A549 (cell line): ENCODE measurements at regions not wholly inside any gene's neighbourhood (a gene's known extent, or its start where the extent isn't known, plus 50 kb on each side); places are given as distances from the start of the nearest gene placed in this dataset.

ENCODE experiments used
- ATAC-seq, 2 experiments: fragments of 200-7000 bp in 1 of 2; fragments of >200 bp in 1 of 2; cut with Nextera tagmentation in 1 of 2; cut with Tn5 transposase in 1 of 2; 3 replicates each; pipeline versions ENCODE4 v1.8.0 to v1.9.1; 2018 to 2020; ENCODE audit warnings: mild to moderate bottlenecking in 1 of 2, moderate library complexity in 1 of 2
- CTCF ChIA-PET: fragments of 300-600 bp; sonication (Branson Sonifier 250); formaldehyde crosslinking; extraction: SDS; loops from one replicate; lab custom pipeline; 2021; ENCODE audit warnings: antibody characterized with exemption, inconsistent platforms; lab: Yijun Ruan, JAX
- POLR2A ChIA-PET: fragments of 350-600 bp; formaldehyde crosslinking; extraction: SDS; loops from one replicate; lab custom pipeline; 2021; ENCODE audit warnings: antibody characterized with exemption, inconsistent platforms; lab: Yijun Ruan, JAX
- DNase-seq, 2 experiments: peaks; one replicate each; pipeline versions ENCODE4 v3.0.0 to v3.0.0-alpha.2; 2011 to 2016; ENCODE audit warnings: low read depth in 1 of 2, low spot score in 1 of 2
- FAIRE-seq: peaks from 2 replicates; lab custom pipeline; 2011; peaks lifted over from hg19 to GRCh38; lab: Jason Lieb, UNC
- H3K27ac ChIP-seq, 2 experiments: fragments of >200 bp; sonication (Bioruptor Twin); formaldehyde crosslinking; 3 replicates each; pipeline ENCODE4 v1.5.1; 2016 to 2017
- H3K4me1 ChIP-seq: fragments of >200 bp; sonication (Bioruptor Twin); formaldehyde crosslinking; 3 replicates; pipeline ENCODE4 v1.6.1; 2016
- H3K4me2 ChIP-seq: fragments of >200 bp; sonication (Bioruptor Twin); formaldehyde crosslinking; 3 replicates; pipeline ENCODE4 v1.6.1; 2016
- H3K4me3 ChIP-seq: fragments of >200 bp; sonication (Bioruptor Twin); formaldehyde crosslinking; 3 replicates; pipeline ENCODE4 v1.5.1; 2016
- H3K9me3 ChIP-seq: fragments of >200 bp; sonication (Bioruptor Twin); formaldehyde crosslinking; 3 replicates; pipeline ENCODE4 v1.6.1; 2016
- CBX8 ChIP-seq: fragments of 200-600 bp; sonication (generic); IDR thresholded peaks from 2 replicates; pipeline ENCODE4 v1.6.1; 2016
- EHF ChIP-seq: fragments of 250-450 bp; sonication (Bioruptor Pico); IDR thresholded peaks from 2 replicates; pipeline ENCODE4 v1.5.0; 2020; ENCODE audit warnings: mild to moderate bottlenecking
- EHMT2 ChIP-seq: fragments of 200-600 bp; sonication (generic); IDR thresholded peaks from 2 replicates; pipeline ENCODE4 v1.6.1; 2016; ENCODE audit warnings: antibody characterized with exemption, low read depth, mild to moderate bottlenecking, moderate library complexity
- EP300 ChIP-seq, 2 experiments: fragments of >200 bp; sonication (Bioruptor Twin); formaldehyde crosslinking; IDR thresholded peaks; 2 replicates in 1 of 2; 3 replicates in 1 of 2; pipeline ENCODE4 v1.6.1; 2016 to 2017
- FOSL2 ChIP-seq, 2 experiments: fragments of 450-650 bp in 1 of 2; fragments of >200 bp in 1 of 2; sonication (Bioruptor Twin) in 1 of 2; formaldehyde crosslinking; IDR thresholded peaks; 2 replicates each; pipeline versions ENCODE4 v1.5.0 to v1.6.1; 2016 to 2020; ENCODE audit warnings: mild to moderate bottlenecking in 1 of 2, moderate library complexity in 1 of 2
- HEYL ChIP-seq: fragments of 250-450 bp; sonication (Bioruptor Pico); IDR thresholded peaks from 2 replicates; pipeline ENCODE4 v1.8.0; 2021; ENCODE audit warnings: mild to moderate bottlenecking, moderate library complexity
- HOXA7 ChIP-seq: fragments of 250-450 bp; sonication (Bioruptor Pico); IDR thresholded peaks from 2 replicates; pipeline ENCODE4 v1.5.0; 2020; ENCODE audit warnings: mild to moderate bottlenecking, moderate library complexity
- HOXB13 ChIP-seq: fragments of 250-450 bp; sonication (Bioruptor Pico); IDR thresholded peaks from 2 replicates; pipeline ENCODE4 v1.5.0; 2020; ENCODE audit warnings: low read depth, mild to moderate bottlenecking, moderate library complexity
- KDM1A ChIP-seq: fragments of 200-600 bp; sonication (generic); IDR thresholded peaks from 2 replicates; pipeline ENCODE4 v1.6.1; 2016; ENCODE audit warnings: low read depth, mild to moderate bottlenecking
- MAFK ChIP-seq: fragments of 450-650 bp; IDR thresholded peaks from 2 replicates; pipeline ENCODE4 v1.6.1; 2014; ENCODE audit not compliant: partially characterized antibody
- NFE2L2 ChIP-seq: fragments of 150-350 bp; conservative IDR thresholded peaks from 2 replicates; pipeline ENCODE4 v1.6.1; 2014; ENCODE audit warnings: low read length
- PHF8 ChIP-seq: fragments of 200-600 bp; sonication (generic); IDR thresholded peaks from 2 replicates; pipeline ENCODE4 v1.6.1; 2016; ENCODE audit warnings: low read depth, mild to moderate bottlenecking, antibody characterized with exemption, moderate library complexity, borderline replicate concordance
- POLR2A ChIP-seq: IDR thresholded peaks from 2 replicates; pipeline ENCODE4 v1.6.1; 2012; ENCODE audit warnings: mild to moderate bottlenecking, low read length
- RAD21 ChIP-seq, 2 experiments: fragments of >200 bp in 1 of 2; sonication (Bioruptor Twin) in 1 of 2; formaldehyde crosslinking in 1 of 2; IDR thresholded peaks in 1 of 2; conservative IDR thresholded peaks in 1 of 2; 2 replicates in 1 of 2; 3 replicates in 1 of 2; pipeline ENCODE4 v1.6.1; 2012 to 2018; ENCODE audit warnings: inconsistent platforms in 1 of 2
- RFX5 ChIP-seq: fragments of 450-650 bp; IDR thresholded peaks from 2 replicates; pipeline ENCODE4 v1.7.1; 2014; ENCODE audit warnings: antibody characterized with exemption, mild to moderate bottlenecking, moderate library complexity
- RNF2 ChIP-seq: fragments of 200-600 bp; sonication (generic); IDR thresholded peaks from 2 replicates; pipeline ENCODE4 v1.6.1; 2016; ENCODE audit warnings: low read depth, mild to moderate bottlenecking, antibody characterized with exemption, moderate library complexity, borderline replicate concordance
- SREBF2 ChIP-seq: fragments of 450-650 bp; IDR thresholded peaks from 2 replicates; pipeline ENCODE4 v1.6.1; 2014; ENCODE audit warnings: mild to moderate bottlenecking, moderate library complexity
- TFCP2L1 ChIP-seq: fragments of 250-450 bp; sonication (Bioruptor Pico); IDR thresholded peaks from 2 replicates; pipeline ENCODE4 v1.5.0; 2021; ENCODE audit warnings: mild to moderate bottlenecking
- ZC3H11A ChIP-seq: fragments of 450-650 bp; IDR thresholded peaks from 2 replicates; pipeline ENCODE4 v1.6.1; 2014; ENCODE audit warnings: antibody characterized with exemption, mild to moderate bottlenecking
- ZNF302 ChIP-seq: fragments of 250-450 bp; sonication (Bioruptor Pico); IDR thresholded peaks from 2 replicates; pipeline ENCODE4 v1.9.0; 2021; ENCODE audit warnings: inconsistent platforms, mild to moderate bottlenecking, moderate library complexity
- WGBS: methylation state at CpG from one replicate; pipeline ENCODE4 v1.1.6; 2017; ENCODE audit errors: missing lambda C conversion rate; 5-methylcytosine and 5-hydroxymethylcytosine counted together
- TF ChIP-seq, protein P1 (sequence below): IDR thresholded peaks from 2 replicates; pipeline ENCODE4 v1.6.1; 2012
- TF ChIP-seq, protein P2 (sequence below): fragments of >200 bp; sonication (Bioruptor Twin); formaldehyde crosslinking; IDR thresholded peaks from 3 replicates; pipeline ENCODE4 v1.6.1; 2016
- TF ChIP-seq, protein P3 (sequence below): fragments of >200 bp; sonication (Bioruptor Twin); formaldehyde crosslinking; IDR thresholded peaks from 2 replicates; pipeline ENCODE4 v1.6.1; 2016
- TF ChIP-seq, protein P4 (sequence below): IDR thresholded peaks from 2 replicates; pipeline ENCODE4 v1.6.1; 2012
- TF ChIP-seq, protein P5 (sequence below): fragments of 450-650 bp; IDR thresholded peaks from 2 replicates; pipeline ENCODE4 v1.6.1; 2014; ENCODE audit warnings: antibody characterized with exemption

DNA sequence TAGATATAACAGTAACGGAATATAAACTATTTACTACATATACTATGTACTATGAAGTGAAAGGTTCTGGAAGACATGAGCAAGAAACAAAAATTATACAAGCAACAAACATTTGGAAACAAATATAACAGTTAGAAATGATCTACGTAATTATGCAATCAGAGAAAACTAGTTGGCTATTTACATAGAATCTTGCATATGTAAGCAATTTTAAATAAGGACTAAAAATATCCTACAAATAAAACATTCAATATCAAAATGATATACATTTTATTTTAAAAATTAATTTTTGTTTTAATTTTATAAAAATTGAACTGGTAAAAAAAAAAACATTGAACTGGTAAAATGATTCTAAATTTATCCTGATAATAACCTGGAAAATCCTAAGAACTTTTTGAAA, 642.5 kb upstream of the PCDH10 start:
- Histone ChIP-seq H3K4me3 (no peak overlapping the region), H3K27ac (no peak overlapping the region), H3K9me3 (no peaks in the 10 kb centered on the region), H3K4me1 (no peaks in the 10 kb centered on the region), H3K4me2 (no peak overlapping the region)
- TF ChIP-seq PHF8 (no peak), EHMT2 (no peak), NFE2L2 (no peak), MAFK (no peak), POLR2A (no peak), EP300 (IDR thresholded peaks at IDR 0.05) (no peak)
- CTCF ChIA-PET = no interaction called here
- FAIRE-seq = no peak
- no peak for ATAC-seq
- POLR2A ChIA-PET = no interaction called here
- no peak for DNase-seq
- 44% methylated on average over 2 of the region's 2 CpGs for WGBS

DNA sequence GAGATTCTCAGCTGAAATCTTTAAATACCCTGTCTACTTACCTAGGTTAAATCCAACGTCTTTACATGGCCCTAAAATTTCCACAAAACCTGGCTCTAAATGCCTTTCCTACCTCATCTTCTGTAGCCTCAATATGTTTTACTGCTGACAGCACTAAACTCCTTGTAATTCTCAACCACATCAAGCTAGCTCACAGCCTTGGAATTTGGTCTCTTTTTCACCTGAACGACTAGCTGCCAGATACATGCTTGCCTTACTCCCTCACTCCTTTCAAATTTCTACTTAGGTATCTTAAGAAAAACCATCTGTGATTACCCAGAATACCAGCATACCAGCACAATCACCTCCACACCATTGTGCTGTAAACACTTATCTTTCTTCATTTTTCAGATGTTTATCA, 635.6 kb upstream of the PCDH10 start:
- TF ChIP-seq HOXB13 (CRISPR knock-in tag) = no peak
- no peak for TF ChIP-seq KDM1A
- no peak for TF ChIP-seq CBX8
- TF ChIP-seq RAD21 (conservative IDR thresholded peaks at IDR 0.05 in 1 of 2, IDR thresholded peaks at IDR 0.05 in 1 of 2) = no peak
- TF ChIP-seq, protein P1, sequence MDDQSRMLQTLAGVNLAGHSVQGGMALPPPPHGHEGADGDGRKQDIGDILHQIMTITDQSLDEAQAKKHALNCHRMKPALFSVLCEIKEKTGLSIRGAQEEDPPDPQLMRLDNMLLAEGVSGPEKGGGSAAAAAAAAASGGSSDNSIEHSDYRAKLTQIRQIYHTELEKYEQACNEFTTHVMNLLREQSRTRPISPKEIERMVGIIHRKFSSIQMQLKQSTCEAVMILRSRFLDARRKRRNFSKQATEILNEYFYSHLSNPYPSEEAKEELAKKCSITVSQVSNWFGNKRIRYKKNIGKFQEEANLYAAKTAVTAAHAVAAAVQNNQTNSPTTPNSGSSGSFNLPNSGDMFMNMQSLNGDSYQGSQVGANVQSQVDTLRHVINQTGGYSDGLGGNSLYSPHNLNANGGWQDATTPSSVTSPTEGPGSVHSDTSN = no peak
- TF ChIP-seq HEYL = no peak
- TF ChIP-seq, protein P2, sequence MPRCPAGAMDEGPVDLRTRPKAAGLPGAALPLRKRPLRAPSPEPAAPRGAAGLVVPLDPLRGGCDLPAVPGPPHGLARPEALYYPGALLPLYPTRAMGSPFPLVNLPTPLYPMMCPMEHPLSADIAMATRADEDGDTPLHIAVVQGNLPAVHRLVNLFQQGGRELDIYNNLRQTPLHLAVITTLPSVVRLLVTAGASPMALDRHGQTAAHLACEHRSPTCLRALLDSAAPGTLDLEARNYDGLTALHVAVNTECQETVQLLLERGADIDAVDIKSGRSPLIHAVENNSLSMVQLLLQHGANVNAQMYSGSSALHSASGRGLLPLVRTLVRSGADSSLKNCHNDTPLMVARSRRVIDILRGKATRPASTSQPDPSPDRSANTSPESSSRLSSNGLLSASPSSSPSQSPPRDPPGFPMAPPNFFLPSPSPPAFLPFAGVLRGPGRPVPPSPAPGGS = no peak
- no peak for TF ChIP-seq RFX5
- TF ChIP-seq RNF2 = no peak
- TF ChIP-seq, protein P3, sequence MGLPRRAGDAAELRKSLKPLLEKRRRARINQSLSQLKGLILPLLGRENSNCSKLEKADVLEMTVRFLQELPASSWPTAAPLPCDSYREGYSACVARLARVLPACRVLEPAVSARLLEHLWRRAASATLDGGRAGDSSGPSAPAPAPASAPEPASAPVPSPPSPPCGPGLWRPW = no peak
- no peak for TF ChIP-seq ZC3H11A
- TF ChIP-seq HOXA7 (CRISPR knock-in tag) = no peak
- TF ChIP-seq ZNF302 (CRISPR knock-in tag) = no peak
- TF ChIP-seq, protein P4, sequence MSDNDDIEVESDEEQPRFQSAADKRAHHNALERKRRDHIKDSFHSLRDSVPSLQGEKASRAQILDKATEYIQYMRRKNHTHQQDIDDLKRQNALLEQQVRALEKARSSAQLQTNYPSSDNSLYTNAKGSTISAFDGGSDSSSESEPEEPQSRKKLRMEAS = no peak
- TF ChIP-seq POLR2A = no peak
- TF ChIP-seq, protein P5, sequence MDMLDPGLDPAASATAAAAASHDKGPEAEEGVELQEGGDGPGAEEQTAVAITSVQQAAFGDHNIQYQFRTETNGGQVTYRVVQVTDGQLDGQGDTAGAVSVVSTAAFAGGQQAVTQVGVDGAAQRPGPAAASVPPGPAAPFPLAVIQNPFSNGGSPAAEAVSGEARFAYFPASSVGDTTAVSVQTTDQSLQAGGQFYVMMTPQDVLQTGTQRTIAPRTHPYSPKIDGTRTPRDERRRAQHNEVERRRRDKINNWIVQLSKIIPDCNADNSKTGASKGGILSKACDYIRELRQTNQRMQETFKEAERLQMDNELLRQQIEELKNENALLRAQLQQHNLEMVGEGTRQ = no peak
- no peak for TF ChIP-seq TFCP2L1
- TF ChIP-seq FOSL2 (IDR thresholded peaks at IDR 0.05) = no peak
- no peak for TF ChIP-seq FOSL2 (CRISPR knock-in tag; IDR thresholded peaks at IDR 0.05)
- no peaks in the 10 kb centered on the region for H3K4me1 ChIP-seq
- POLR2A ChIA-PET = no interaction called here
- H3K4me2 ChIP-seq = no peak overlapping the region
- no peak overlapping the region for H3K27ac ChIP-seq
- DNase-seq = no peak
- 5% methylated on average over 2 of the region's 2 CpGs for WGBS
- H3K4me3 ChIP-seq = no peak overlapping the region
- CTCF ChIA-PET = no interaction called here
- no peak for ATAC-seq
- FAIRE-seq = no peak
- H3K9me3 ChIP-seq = no peaks in the 10 kb centered on the region

DNA sequence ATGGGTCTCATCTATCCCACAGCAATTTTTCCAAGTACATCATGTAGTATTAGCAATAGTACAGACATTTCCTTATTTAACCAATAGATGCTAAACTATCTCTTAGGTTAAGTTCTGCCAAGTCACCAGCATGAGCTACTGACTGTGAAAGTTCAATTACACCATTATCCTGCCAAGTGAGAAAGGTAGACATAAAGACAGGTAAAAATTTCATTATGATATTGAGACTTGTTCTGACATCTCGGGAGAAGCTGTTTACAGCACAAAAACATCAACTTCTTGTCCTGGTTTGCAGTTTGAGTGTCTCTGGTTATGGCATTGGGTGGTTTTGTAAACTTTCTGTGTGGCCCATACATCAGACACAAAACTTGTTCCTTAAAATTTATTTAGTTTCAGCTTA, 622.4 kb upstream of the PCDH10 start:
- no peak for FAIRE-seq
- H3K4me1 ChIP-seq = no peaks in the 10 kb centered on the region
- no peak for ATAC-seq
- 18% methylated on average over 1 of the region's 1 CpG for WGBS
- no peaks in the 10 kb centered on the region for H3K9me3 ChIP-seq
- ChIA-PET POLR2A (no interaction called here), CTCF (no interaction called here)
- no peak overlapping the region for H3K4me2 ChIP-seq
- no peak for DNase-seq
- TF ChIP-seq SREBF2 (no peak), EHF (CRISPR knock-in tag) (no peak)
- TF ChIP-seq, protein P1 = no peak
- H3K4me3 ChIP-seq = no peak overlapping the region
- H3K27ac ChIP-seq = no peak overlapping the region
